Lower leg skin (tissue), 3 donors: ENCODE measurements at regions not wholly inside any gene's neighbourhood (a gene's known extent, or its start where the extent isn't known, plus 50 kb on each side); places are given as distances from the start of the nearest gene placed in this dataset.

ENCODE experiments used
- POLR2A ChIP-seq, 2 donors: fragments of 450-650 bp; IDR thresholded peaks; one replicate each; pipeline ENCODE4 v1.6.1; 2016 to 2017; ENCODE audit warnings: antibody characterized with exemption in 2 of 2, mild to moderate bottlenecking in 1 of 2, moderate library complexity in 1 of 2
- TF ChIP-seq, protein P1 (sequence below), 3 donors: fragments of 450-650 bp; IDR thresholded peaks; one replicate each; pipeline ENCODE4 v1.5.1; 2016; ENCODE audit warnings: antibody characterized with exemption in 3 of 3, mild to moderate bottlenecking in 3 of 3, moderate library complexity in 2 of 3

- TF ChIP-seq, protein P1, sequence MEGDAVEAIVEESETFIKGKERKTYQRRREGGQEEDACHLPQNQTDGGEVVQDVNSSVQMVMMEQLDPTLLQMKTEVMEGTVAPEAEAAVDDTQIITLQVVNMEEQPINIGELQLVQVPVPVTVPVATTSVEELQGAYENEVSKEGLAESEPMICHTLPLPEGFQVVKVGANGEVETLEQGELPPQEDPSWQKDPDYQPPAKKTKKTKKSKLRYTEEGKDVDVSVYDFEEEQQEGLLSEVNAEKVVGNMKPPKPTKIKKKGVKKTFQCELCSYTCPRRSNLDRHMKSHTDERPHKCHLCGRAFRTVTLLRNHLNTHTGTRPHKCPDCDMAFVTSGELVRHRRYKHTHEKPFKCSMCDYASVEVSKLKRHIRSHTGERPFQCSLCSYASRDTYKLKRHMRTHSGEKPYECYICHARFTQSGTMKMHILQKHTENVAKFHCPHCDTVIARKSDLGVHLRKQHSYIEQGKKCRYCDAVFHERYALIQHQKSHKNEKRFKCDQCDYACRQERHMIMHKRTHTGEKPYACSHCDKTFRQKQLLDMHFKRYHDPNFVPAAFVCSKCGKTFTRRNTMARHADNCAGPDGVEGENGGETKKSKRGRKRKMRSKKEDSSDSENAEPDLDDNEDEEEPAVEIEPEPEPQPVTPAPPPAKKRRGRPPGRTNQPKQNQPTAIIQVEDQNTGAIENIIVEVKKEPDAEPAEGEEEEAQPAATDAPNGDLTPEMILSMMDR (IDR thresholded peaks at IDR 0.05): no peak
- no peak for TF ChIP-seq POLR2A (IDR thresholded peaks at IDR 0.05)
Measured at GRCh38 chr6:9139746-9140145, 704.4 kb upstream of the SLC35B3 start.
